ENCODE measurements at regions not wholly inside any gene's neighbourhood (a gene's known extent, or its start where the extent isn't known, plus 50 kb on each side); places are given as distances from the start of the nearest gene placed in this dataset.

- no peaks in the 10 kb centered on the region for H3K27me3 ChIP-seq (ENCODE audit: control insufficient read depth, insufficient read depth, low read length)
- H3K36me3 ChIP-seq (ENCODE audit: control insufficient read depth, insufficient read depth, low read length), result no peaks in the 10 kb centered on the region
- H3K27ac ChIP-seq (ENCODE audit: low read depth, low read length), result no peak overlapping the region
- no peaks in the 10 kb centered on the region for H3K4me1 ChIP-seq (ENCODE audit: control insufficient read depth, insufficient read depth, low read length)
- no peak overlapping the region for H3K9ac ChIP-seq (ENCODE audit: low read length)
- H3K4me3 ChIP-seq (ENCODE audit: low read length), result no peak overlapping the region
Observed at GRCh38 chr1:217921126-217921904, 290.2 kb downstream of the SPATA17 start.

GRCh38 chr1:217924924-217925323 lies 293.8 kb downstream of the SPATA17 start:
- Histone ChIP-seq H3K4me1 (ENCODE audit: control insufficient read depth, insufficient read depth, low read length) (no peaks in the 10 kb centered on the region), H3K4me3 (ENCODE audit: low read length) (no peak overlapping the region), H3K27ac (ENCODE audit: low read depth, low read length) (no peak overlapping the region), H3K27me3 (ENCODE audit: control insufficient read depth, insufficient read depth, low read length) (no peaks in the 10 kb centered on the region), H3K9ac (ENCODE audit: low read length) (no peak overlapping the region), H3K36me3 (ENCODE audit: control insufficient read depth, insufficient read depth, low read length) (no peaks in the 10 kb centered on the region)

GRCh38 chr1:217929213-217929885 lies 298.2 kb downstream of the SPATA17 start:
- Histone ChIP-seq H3K4me1 (ENCODE audit: control insufficient read depth, insufficient read depth, low read length) (no peaks in the 10 kb centered on the region), H3K27ac (ENCODE audit: low read depth, low read length) (no peak overlapping the region), H3K9ac (ENCODE audit: low read length) (no peak overlapping the region), H3K4me3 (ENCODE audit: low read length) (no peak overlapping the region), H3K36me3 (ENCODE audit: control insufficient read depth, insufficient read depth, low read length) (no peaks in the 10 kb centered on the region), H3K27me3 (ENCODE audit: control insufficient read depth, insufficient read depth, low read length) (no peaks in the 10 kb centered on the region)

- Histone ChIP-seq H3K9ac (ENCODE audit: low read length) (no peak overlapping the region), H3K27ac (ENCODE audit: low read depth, low read length) (no peak overlapping the region), H3K4me1 (ENCODE audit: control insufficient read depth, insufficient read depth, low read length) (no peaks in the 10 kb centered on the region), H3K4me3 (ENCODE audit: low read length) (no peak overlapping the region), H3K36me3 (ENCODE audit: control insufficient read depth, insufficient read depth, low read length) (no peaks in the 10 kb centered on the region), H3K27me3 (ENCODE audit: control insufficient read depth, insufficient read depth, low read length) (no peaks in the 10 kb centered on the region)
Observed at GRCh38 chr1:217943361-217943760, 312.2 kb downstream of the SPATA17 start.

- H3K36me3 ChIP-seq (ENCODE audit: control insufficient read depth, insufficient read depth, low read length), result no peaks in the 10 kb centered on the region
- H3K27ac ChIP-seq (ENCODE audit: low read depth, low read length), result no peak overlapping the region
- H3K27me3 ChIP-seq (ENCODE audit: control insufficient read depth, insufficient read depth, low read length), result no peaks in the 10 kb centered on the region
- no peaks in the 10 kb centered on the region for H3K4me1 ChIP-seq (ENCODE audit: control insufficient read depth, insufficient read depth, low read length)
- no peak overlapping the region for H3K9ac ChIP-seq (ENCODE audit: low read length)
- no peak overlapping the region for H3K4me3 ChIP-seq (ENCODE audit: low read length)
Observed at GRCh38 chr1:217944550-217944949, 313.4 kb downstream of the SPATA17 start.

GRCh38 chr1:217946511-217946910 lies 315.4 kb downstream of the SPATA17 start:
- no peaks in the 10 kb centered on the region for H3K36me3 ChIP-seq (ENCODE audit: control insufficient read depth, insufficient read depth, low read length)
- H3K27me3 ChIP-seq (ENCODE audit: control insufficient read depth, insufficient read depth, low read length), result no peaks in the 10 kb centered on the region
- H3K4me1 ChIP-seq (ENCODE audit: control insufficient read depth, insufficient read depth, low read length), result no peaks in the 10 kb centered on the region
- no peak overlapping the region for H3K9ac ChIP-seq (ENCODE audit: low read length)
- no peak overlapping the region for H3K27ac ChIP-seq (ENCODE audit: low read depth, low read length)
- no peak overlapping the region for H3K4me3 ChIP-seq (ENCODE audit: low read length)

GRCh38 chr1:217948741-217949140 lies 317.6 kb downstream of the SPATA17 start:
- H3K27me3 ChIP-seq (ENCODE audit: control insufficient read depth, insufficient read depth, low read length), result no peaks in the 10 kb centered on the region
- H3K9ac ChIP-seq (ENCODE audit: low read length), result no peak overlapping the region
- no peaks in the 10 kb centered on the region for H3K4me1 ChIP-seq (ENCODE audit: control insufficient read depth, insufficient read depth, low read length)
- no peaks in the 10 kb centered on the region for H3K36me3 ChIP-seq (ENCODE audit: control insufficient read depth, insufficient read depth, low read length)
- H3K4me3 ChIP-seq (ENCODE audit: low read length), result no peak overlapping the region
- H3K27ac ChIP-seq (ENCODE audit: low read depth, low read length), result no peak overlapping the region

- H3K27ac ChIP-seq (ENCODE audit: low read depth, low read length), result no peak overlapping the region
- no peak overlapping the region for H3K4me3 ChIP-seq (ENCODE audit: low read length)
- no peaks in the 10 kb centered on the region for H3K36me3 ChIP-seq (ENCODE audit: control insufficient read depth, insufficient read depth, low read length)
- H3K27me3 ChIP-seq (ENCODE audit: control insufficient read depth, insufficient read depth, low read length), result no peaks in the 10 kb centered on the region
- H3K4me1 ChIP-seq (ENCODE audit: control insufficient read depth, insufficient read depth, low read length), result no peaks in the 10 kb centered on the region
- no peak overlapping the region for H3K9ac ChIP-seq (ENCODE audit: low read length)
Observed at GRCh38 chr1:217953330-217953729, 322.2 kb downstream of the SPATA17 start.

GRCh38 chr1:217953922-217954321 lies 322.8 kb downstream of the SPATA17 start:
- H3K27me3 ChIP-seq (ENCODE audit: control insufficient read depth, insufficient read depth, low read length), result no peaks in the 10 kb centered on the region
- no peak overlapping the region for H3K4me3 ChIP-seq (ENCODE audit: low read length)
- H3K27ac ChIP-seq (ENCODE audit: low read depth, low read length), result no peak overlapping the region
- H3K36me3 ChIP-seq (ENCODE audit: control insufficient read depth, insufficient read depth, low read length), result no peaks in the 10 kb centered on the region
- H3K9ac ChIP-seq (ENCODE audit: low read length), result no peak overlapping the region
- H3K4me1 ChIP-seq (ENCODE audit: control insufficient read depth, insufficient read depth, low read length), result no peaks in the 10 kb centered on the region

GRCh38 chr1:217955723-217956122 lies 324.6 kb downstream of the SPATA17 start:
- no peaks in the 10 kb centered on the region for H3K27me3 ChIP-seq (ENCODE audit: control insufficient read depth, insufficient read depth, low read length)
- H3K36me3 ChIP-seq (ENCODE audit: control insufficient read depth, insufficient read depth, low read length), result no peaks in the 10 kb centered on the region
- H3K4me1 ChIP-seq (ENCODE audit: control insufficient read depth, insufficient read depth, low read length), result no peaks in the 10 kb centered on the region
- H3K4me3 ChIP-seq (ENCODE audit: low read length), result no peak overlapping the region
- H3K27ac ChIP-seq (ENCODE audit: low read depth, low read length), result no peak overlapping the region
- no peak overlapping the region for H3K9ac ChIP-seq (ENCODE audit: low read length)

GRCh38 chr1:217965156-217965786 lies 319.8 kb upstream of the RRP15 start:
- Histone ChIP-seq H3K9ac (ENCODE audit: low read length) (no peak overlapping the region), H3K27ac (ENCODE audit: low read depth, low read length) (no peak overlapping the region), H3K27me3 (ENCODE audit: control insufficient read depth, insufficient read depth, low read length) (no peaks in the 10 kb centered on the region), H3K36me3 (ENCODE audit: control insufficient read depth, insufficient read depth, low read length) (no peaks in the 10 kb centered on the region), H3K4me3 (ENCODE audit: low read length) (no peak overlapping the region), H3K4me1 (ENCODE audit: control insufficient read depth, insufficient read depth, low read length) (no peaks in the 10 kb centered on the region)

GRCh38 chr1:217968085-217968484 lies 317.0 kb upstream of the RRP15 start:
- Histone ChIP-seq H3K27me3 (ENCODE audit: control insufficient read depth, insufficient read depth, low read length) (no peaks in the 10 kb centered on the region), H3K9ac (ENCODE audit: low read length) (no peak overlapping the region), H3K36me3 (ENCODE audit: control insufficient read depth, insufficient read depth, low read length) (no peaks in the 10 kb centered on the region), H3K4me1 (ENCODE audit: control insufficient read depth, insufficient read depth, low read length) (no peaks in the 10 kb centered on the region), H3K4me3 (ENCODE audit: low read length) (no peak overlapping the region), H3K27ac (ENCODE audit: low read depth, low read length) (no peak overlapping the region)
